HG03460 (cell line): ENCODE measurements at regions not wholly inside any gene's neighbourhood (a gene's known extent, or its start where the extent isn't known, plus 50 kb on each side); places are given as distances from the start of the nearest gene placed in this dataset.

Experiments used
- ATAC-seq: cut with Tn5 transposase; IDR thresholded peaks from one replicate; pipeline ENCODE4 v1.9.1; 2021; ENCODE audit not compliant: unreplicated experiment

DNA sequence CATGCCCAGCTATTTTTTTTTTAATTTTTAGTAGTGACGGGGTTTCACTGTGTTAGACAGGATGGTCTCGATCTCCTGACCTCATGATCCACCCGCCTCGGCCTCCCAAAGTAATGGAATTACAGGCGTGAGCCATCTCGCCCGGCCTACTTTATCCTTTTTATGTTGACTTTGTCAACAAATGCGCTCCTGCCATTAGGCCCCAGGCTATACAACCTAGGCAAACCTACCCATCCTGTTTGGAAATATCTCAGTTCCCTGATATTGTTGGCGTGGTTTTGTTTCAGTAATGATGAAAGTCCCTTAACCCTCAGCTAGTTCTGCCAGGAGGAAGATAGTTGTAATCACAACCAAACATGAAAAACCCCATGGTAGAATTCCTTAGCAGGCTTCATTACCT lies 249.4 kb upstream of the SOX11 start:
- no peak for ATAC-seq

- ATAC-seq, result no peak
Measured at GRCh38 chr2:5444168-5444567, 248.0 kb upstream of the SOX11 start.

GRCh38 chr2:5444854-5445253 lies 247.3 kb upstream of the SOX11 start:
- ATAC-seq, result no peak

GRCh38 chr2:5449867-5450266 lies 242.3 kb upstream of the SOX11 start:
- ATAC-seq, result no peak

- no peak for ATAC-seq
Measured at GRCh38 chr2:5453220-5454050, 238.7 kb upstream of the SOX11 start.

- ATAC-seq, result no peak
Measured at GRCh38 chr2:5454051-5454390, 238.2 kb upstream of the SOX11 start.

GRCh38 chr2:5459041-5459440 lies 233.1 kb upstream of the SOX11 start:
- no peak for ATAC-seq

DNA sequence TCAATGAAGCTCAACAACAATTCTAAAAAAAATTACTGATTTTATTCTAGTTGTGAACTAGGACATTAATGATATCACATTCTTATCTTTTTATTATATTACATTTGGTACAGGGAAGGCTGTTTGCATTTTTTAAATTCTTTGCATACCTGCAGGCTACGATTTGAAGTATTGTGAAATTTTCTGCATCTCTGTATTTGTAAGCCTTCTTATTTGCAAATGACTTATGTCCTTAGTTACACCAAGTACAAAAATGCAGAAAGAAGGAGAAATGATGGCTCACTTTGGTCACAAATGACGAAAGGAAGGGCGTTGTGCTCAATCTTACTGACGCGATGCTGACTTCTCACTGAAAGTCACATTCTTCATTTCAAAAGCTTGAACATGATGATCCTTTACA lies 227.5 kb upstream of the SOX11 start:
- ATAC-seq, result no peak

- no peak for ATAC-seq
Measured at GRCh38 chr2:5465859-5466258, 226.3 kb upstream of the SOX11 start.

GRCh38 chr2:5467178-5467905 lies 224.8 kb upstream of the SOX11 start:
- ATAC-seq, result no peak

- no peak for ATAC-seq
Measured at GRCh38 chr2:5472673-5473072, 219.5 kb upstream of the SOX11 start.

GRCh38 chr2:5473635-5474034 lies 218.5 kb upstream of the SOX11 start:
- no peak for ATAC-seq

DNA sequence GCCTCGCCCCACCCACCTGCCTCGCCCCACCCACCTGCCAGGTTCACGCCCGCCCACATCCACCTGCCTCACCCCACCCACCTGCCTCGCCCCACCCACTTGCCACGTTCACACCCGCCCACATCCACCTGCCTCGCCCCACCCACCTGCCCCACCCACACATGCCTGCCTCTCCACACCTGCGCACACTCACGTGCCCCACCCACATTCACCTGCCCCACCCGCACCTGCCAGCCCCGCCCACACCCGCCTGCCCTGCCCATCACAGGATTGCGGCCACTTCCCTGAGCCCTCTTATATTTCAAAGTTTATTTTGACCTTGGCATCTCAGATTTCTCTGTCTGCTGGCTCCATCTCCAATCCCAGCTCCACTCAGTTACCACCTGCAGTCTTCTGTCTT lies 217.5 kb upstream of the SOX11 start:
- no peak for ATAC-seq

DNA sequence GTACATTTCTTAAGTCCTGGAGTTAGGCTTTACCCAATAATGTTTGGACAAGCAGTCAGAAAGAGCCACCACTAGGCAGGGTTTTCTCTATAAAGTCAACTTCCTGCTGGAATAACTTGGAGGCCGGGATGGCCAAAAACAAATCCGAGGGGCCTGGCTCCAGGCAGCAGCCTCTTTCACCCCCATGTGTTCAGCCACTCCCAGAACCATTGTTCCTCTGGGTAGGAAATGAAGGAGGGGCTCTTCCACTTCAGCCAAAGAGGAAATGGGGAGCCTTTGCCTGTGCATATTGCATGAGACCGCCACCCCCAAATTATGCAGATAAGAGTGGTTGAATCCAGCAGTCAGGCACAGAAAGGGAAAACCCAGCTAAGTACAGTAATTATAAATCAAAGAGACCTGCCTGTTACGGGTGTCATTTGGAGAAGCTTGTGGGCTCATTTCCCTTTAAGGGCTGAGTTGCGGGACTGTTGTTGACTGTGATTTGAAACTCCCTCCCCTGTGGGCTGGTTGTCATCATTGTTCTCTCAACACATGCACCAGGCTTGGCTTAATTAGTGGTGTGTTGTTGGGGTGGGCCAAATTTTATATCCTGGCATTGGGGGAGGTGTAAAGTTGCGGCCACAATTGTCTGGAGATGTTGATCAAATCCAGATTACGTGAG lies 212.8 kb upstream of the SOX11 start:
- no peak for ATAC-seq

DNA sequence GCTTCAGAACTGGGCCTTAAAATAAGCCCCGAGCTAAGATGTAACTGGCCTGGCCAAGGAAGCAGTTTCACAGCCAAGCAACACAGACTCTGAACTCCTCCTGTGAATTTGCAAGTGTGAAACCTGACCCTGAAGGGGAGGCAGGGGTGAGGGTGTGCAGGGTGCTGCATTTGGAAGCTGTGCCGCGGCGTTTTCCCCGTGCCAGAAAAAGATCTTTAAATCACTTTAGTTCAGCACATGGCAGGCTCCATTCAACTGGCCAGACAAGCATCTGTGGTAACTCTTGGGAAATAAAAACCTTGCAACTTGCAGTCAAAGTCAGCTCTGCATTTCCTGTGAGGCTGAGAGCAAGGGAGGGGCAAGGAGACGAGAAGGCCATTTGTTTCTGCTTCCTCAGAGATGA lies 209.3 kb upstream of the SOX11 start:
- no peak for ATAC-seq

DNA sequence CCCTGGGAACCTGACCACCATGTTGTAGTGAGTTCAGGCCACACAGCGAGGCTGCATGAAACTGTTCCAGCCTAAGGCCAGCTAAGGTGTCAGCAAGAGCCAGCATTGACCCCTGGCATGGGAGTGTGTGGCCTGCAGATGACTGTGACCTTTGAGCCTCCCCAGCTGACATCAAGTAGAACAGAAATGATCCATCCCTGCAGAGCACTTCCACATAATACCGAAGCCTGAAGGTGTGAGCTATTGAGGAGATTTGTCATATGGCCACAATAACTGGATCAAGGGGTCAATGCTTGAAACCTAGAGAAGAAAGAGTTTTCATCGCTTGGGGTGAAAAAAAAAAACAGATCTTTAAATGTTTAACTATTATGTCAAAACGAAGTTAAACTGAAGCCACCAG lies 207.3 kb upstream of the SOX11 start:
- no peak for ATAC-seq

DNA sequence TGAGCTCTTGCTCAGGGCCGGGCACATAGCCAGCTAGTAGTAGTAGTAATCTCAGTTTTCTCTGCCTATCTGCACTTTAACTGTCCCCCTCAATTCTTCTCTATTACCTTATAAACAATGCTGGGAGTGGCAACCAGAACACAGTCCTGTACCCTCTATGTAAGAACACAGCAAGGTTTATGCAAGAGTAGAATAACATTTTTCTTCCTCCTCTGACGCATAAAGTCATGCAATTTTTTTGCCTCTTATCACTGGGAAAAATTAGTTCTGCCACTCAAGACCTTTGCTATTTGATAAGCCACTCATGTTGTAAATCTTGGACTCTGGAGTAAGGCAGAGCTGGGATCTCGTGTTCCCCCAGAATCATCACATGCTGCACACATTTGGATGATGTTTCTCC lies 200.7 kb upstream of the SOX11 start:
- ATAC-seq, result no peak

DNA sequence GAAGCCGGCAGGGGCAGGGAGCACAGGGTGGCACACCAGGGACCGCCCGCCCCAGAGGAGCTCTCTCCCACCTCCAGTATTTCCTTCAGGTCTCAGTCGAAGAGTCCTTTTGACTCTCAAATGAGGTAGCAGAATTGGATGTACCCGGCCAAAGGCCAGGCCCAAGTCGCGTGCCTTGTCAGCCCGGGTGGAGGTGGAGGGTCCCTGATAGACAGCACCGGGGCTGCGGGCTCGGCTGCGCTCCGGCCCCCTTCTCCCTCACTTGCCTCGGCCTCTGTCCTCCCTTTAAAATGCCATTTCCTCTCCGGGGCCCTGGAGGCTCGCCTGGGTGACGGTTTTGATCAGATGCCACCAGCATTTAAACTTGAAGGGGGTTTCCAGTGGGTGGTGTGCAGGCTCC lies 198.9 kb upstream of the SOX11 start:
- no peak for ATAC-seq

DNA sequence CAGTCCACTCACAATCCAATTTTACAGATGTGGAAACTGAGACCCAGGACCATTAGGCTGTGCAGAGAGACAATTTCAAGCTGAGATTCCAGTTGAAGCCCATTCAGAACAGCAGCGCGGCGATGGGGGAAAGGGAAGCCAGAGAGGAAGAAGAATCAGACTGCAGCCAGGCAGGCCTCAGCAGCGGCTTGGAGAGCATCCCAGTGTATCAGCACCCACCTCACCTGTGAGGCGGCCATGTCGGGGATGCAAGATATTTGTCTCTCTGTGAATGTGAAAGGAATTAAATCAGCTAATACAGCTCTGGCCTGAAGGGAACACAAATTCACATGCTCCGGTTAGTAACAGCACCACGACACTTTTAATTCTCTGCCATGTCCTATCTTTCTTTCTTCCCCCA lies 198.0 kb upstream of the SOX11 start:
- no peak for ATAC-seq

DNA sequence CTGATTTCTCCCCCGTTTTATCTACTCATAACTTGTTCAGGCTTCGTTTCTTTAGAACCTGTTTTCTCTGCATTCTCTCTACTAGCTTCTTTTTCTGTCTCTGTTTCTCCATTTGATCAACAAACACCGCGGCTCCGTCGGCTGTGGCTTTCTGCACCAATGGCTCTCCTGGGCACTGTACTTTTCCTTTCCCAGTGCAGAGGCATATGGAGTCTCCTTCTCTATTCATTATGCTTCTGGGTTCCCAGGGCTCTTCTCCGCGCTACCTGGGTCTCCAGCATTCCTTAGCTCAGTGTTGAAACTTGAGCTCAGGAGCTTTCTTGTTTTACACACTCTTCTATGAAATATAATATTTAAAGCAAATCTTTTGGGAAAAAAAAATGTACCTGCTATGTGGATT lies 196.6 kb upstream of the SOX11 start:
- no peak for ATAC-seq

DNA sequence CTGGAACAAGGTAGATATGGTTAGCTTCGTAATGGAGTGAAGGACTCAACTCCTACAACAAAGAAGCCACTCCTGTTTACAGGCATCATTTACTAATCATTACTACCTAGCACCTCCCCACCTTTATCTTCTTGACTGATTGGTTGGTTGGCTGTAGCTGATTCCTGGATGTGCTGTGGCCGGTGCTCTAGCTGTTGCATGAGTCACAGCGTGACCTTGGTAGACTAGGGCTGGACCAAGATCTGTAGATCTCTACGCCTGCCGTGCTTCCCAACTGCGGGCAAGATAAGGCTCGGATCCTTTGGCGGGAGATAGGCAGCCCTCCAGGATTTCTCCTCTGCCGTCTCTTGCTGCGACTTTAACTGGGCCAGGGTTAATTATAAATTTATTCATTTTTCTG lies 194.3 kb upstream of the SOX11 start:
- ATAC-seq, result no peak

- no peak for ATAC-seq
Measured at GRCh38 chr2:5501807-5502206, 190.4 kb upstream of the SOX11 start.
